Body of pancreas (tissue), 4 donors: ENCODE measurements at regions not wholly inside any gene's neighbourhood (a gene's known extent, or its start where the extent isn't known, plus 50 kb on each side); places are given as distances from the start of the nearest gene placed in this dataset.

Experiments
- POLR2A ChIP-seq, 3 donors: fragments of 450-650 bp; IDR thresholded peaks; one replicate each; pipeline ENCODE4 v1.6.1; 2016; ENCODE audit warnings: antibody characterized with exemption in 3 of 3, mild to moderate bottlenecking in 2 of 3
- TF ChIP-seq, protein P1 (sequence below), 7 experiments: fragments of 450-650 bp in 4 of 7; fragments of 200-600 bp in 3 of 7; sonication (generic) in 3 of 7; IDR thresholded peaks; one replicate each; pipeline ENCODE4 v1.5.1; 2016 to 2019; ENCODE audit warnings: antibody characterized with exemption in 7 of 7

DNA sequence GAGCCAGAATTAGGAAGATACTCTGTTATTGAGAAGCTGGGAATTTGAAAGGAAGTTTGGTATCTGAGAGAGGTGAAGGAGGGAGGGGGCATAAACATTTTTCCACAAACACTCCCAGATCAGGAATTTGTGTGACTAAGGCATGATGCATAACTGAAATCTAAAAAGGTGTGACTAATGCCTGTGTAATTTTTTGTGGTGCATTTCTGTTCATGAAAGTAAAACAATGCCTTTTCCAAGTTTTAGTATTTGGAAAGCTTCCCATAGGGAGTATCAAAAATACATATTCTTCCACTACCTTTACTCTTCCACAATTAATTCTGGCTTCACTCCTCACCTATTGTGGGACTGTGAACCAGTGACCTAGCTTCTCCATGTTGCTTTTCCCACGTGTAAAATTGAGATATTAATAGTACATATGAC is 56.4 kb upstream of the CAV2 start:
- no peak for TF ChIP-seq POLR2A (IDR thresholded peaks at IDR 0.05)
- TF ChIP-seq, protein P1, sequence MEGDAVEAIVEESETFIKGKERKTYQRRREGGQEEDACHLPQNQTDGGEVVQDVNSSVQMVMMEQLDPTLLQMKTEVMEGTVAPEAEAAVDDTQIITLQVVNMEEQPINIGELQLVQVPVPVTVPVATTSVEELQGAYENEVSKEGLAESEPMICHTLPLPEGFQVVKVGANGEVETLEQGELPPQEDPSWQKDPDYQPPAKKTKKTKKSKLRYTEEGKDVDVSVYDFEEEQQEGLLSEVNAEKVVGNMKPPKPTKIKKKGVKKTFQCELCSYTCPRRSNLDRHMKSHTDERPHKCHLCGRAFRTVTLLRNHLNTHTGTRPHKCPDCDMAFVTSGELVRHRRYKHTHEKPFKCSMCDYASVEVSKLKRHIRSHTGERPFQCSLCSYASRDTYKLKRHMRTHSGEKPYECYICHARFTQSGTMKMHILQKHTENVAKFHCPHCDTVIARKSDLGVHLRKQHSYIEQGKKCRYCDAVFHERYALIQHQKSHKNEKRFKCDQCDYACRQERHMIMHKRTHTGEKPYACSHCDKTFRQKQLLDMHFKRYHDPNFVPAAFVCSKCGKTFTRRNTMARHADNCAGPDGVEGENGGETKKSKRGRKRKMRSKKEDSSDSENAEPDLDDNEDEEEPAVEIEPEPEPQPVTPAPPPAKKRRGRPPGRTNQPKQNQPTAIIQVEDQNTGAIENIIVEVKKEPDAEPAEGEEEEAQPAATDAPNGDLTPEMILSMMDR (IDR thresholded peaks at IDR 0.05) = no peak
